NCI-H82 (cell line): ENCODE measurements at regions not wholly inside any gene's neighbourhood (a gene's known extent, or its start where the extent isn't known, plus 50 kb on each side); places are given as distances from the start of the nearest gene placed in this dataset.

Source experiments
- DNase-seq: peaks from one replicate; lab custom pipeline; 2025; lab: John Stamatoyannopoulos, UW

DNA sequence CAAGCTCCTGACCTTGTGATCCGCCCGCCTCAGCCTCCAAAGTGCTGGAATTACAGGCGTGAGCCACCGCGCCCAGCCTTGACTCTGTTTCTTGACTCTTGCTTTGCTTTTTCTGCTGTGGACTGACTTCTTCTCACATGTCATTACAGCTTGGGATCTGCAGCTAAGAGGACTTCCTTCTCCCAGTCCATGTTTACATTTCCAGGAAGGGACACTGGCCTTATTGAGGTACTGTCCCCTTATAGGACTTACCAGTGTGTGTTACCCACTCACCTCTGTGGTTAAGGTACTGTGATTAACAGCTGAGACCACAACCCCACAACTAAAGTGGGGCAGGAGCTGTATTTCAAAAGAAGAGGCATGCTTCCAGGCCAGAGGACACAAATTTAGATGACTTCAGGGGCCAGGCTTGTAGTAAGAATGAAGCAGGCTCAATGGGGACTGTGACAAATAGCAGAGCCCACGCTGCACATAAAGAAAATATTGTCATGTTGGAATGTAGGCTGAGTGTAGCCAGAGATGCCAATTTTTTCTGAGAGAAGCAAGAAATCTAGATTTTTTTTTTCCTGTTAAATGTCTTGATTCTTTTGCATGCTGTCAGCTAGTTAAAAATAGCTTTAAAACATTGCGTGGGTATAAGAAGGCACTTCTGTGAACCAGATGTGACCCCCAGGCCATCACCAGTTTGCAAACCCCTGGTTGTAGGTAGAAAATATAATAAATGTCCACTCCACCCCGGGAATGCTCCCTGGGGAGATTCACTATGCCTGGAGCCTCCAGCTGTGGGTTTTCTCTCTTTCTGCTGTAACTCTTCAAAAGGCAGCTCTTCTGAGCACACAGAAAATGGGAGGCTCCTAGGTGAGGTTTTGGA lies 75.0 kb downstream of the PTPDC1 start:
- no peak for DNase-seq

DNA sequence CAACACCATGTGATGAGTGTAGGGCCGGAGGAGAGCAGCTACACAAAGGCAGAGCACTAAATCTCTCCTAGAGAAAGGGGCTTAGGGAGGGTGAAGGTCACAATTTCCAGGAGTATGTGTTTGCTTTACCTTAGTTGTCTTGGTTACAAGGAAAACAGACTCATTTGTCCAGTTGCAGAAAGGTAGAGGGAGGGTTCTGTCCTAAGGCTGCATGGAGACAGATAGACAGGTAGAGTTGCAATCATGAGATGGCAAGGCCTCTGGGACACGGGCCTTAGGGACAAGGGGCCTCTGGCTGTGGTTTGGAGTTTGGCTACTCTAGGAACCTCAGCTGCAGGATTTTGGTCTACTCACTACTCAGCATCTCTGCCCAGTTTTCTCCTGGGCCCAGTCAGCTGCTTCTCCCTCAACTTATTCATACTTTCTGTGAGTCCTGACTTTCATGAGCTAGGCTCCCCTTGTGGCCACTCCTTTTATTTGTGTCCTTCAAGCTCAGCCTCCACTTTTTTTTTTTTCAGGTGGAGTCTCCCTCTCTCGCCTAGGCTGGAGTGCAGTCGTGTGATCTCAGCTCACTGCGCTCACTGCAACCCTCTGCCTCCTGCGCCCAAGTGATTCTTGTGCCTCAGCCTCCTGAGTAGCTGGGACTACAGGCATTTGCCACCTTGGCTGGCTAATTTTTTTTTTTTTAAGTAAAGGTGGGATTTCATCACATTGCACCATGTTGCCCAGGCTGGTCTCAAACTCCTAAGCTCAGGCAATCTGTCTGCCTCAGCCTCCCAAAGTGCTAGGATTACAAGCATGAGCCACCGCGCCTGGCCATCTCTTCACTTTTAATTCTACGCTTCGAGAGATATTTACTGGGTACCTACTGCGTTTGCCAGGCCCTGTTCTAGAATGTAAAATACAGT lies 76.6 kb downstream of the PTPDC1 start:
- DNase-seq = no peak

DNA sequence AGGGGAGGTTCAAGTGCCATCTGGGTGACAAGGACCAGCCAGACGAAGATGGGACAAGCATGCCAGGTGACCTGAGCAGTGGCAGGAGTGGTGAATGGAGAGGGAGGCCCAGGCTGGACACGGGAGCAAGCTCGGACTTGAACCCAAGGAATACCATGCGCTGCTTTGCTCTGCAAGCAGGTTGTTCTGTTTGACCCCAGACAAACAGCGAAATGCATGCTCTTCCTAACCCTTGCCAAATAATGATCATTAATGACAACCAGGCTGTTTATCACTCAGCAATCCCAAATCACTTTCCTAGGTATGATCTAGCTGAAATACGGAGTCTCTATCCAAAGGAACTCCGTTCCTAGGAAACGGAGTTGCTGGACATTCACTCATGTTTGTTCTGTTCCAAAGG lies 77.4 kb downstream of the PTPDC1 start:
- no peak for DNase-seq

DNA sequence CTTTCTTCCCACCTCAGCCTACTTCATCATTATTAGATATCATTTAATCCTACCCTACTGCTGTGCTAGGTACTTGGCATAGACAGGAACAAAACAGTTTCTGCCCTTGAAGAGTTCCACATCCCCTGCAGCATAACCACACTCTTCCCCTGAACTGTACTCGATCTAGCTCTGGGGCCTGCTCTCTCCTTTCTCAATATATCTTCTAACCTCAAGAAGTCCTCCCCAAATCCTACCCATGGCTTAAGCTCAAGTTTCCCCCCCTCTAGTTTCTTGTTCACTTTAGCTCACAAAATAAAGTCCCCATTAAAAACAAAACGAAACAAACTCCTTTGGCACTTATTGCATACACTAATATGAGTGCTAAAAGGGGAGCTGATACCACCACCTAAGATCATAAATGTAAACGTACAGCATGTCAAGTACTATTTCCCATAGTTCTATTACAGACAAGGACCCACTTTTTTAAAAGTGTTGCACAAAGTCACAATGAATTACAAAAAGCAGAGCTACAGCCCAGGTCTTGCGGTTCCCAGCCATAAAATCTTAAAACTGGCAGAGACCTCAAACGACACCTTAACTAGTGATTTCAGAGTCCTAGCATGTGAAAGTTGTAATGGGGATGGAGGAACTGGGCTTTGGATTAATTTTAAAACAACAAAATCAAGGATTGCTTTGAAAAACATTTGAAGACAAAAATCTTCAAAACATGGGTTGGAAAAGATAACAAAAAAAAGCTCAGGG lies 80.7 kb downstream of the PTPDC1 start:
- DNase-seq = peak; percentile 13

DNA sequence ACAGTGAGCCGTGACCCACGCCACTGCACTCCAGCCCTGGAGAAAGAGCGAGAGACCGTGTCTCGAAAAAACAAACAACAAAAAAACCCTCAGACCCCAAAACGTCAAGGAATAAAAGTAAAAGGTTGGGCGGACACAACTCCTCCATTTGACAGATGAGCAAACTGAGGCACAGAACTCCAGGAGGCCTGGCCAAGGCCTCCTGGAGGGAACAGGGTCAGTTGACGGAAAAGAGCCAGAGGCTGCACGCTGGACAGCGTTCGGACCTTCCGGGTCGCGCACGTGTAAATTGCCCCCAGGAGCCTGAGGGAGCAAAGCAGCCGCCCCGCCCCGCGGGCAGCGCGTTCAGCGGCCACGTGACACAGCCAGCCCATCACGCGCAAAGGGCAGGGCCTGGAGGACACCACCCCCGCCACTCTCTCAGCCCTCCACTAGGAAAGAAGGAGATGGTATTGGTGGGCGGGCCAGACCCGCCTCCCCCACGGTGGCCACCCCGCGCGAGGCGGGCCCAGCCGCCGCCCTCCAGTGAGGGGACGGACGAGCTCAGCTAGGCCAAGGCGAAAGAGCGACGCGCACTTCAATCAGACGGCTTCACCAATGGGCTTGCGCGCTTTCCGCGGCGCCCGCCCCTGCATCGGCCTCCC lies 81.5 kb downstream of the PTPDC1 start:
- peak; percentile 99 for DNase-seq

DNA sequence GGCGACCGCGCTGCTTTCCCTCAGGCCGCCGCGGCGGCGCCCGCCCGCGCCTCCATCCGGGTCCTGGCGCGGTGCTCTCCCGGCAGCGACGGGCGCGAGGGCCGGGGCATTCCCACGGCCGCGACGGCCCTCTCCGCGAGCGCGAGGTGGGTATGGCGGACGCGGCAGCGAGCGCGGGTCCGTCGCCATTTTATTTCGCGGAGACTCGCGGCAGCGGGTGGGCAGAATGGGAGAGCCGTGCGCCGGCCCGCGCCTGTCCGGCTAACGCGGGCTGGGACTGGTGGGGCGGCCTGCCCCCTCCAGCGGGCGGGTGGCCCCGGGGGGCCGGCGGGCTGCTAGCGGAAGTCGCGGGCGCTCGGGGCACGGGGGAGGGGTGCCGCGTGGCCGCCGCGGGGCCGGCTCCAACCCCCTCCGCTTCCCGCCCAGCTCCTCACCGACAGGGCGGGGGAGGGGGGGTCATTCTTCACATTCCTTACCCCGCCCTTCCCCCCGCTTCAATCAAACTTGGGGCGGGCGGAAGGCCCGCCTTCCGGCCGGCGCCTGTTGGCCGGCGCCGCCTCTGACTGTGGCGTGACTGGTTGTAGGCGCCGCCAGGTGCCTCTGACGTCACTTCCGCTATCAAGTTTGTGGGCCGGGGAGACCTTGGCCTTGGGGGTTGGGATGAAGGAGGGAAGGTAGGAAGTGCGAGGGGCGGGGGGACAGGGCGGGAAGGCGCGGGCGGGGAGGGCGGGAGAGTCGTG lies 82.1 kb downstream of the PTPDC1 start:
- DNase-seq = peak; percentile 99

DNA sequence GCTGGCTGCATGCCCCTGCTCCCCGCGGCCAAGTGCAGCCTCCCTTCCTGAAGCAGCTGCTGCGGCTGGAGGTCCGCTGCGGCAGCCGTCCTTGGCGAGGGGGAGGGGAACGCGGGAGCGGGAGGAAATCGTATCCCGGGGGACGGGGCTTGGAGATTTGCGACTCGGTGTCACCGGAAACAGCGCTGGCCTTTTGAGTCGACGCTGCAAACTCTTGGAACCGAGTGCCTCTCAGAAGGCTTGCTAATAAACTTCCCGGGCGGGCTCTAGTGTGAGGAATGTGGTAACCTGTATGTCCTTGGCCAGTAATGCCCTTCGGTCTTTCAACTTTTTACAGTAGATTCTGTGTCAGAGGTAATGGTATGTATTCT lies 82.7 kb downstream of the PTPDC1 start:
- no peak for DNase-seq

DNA sequence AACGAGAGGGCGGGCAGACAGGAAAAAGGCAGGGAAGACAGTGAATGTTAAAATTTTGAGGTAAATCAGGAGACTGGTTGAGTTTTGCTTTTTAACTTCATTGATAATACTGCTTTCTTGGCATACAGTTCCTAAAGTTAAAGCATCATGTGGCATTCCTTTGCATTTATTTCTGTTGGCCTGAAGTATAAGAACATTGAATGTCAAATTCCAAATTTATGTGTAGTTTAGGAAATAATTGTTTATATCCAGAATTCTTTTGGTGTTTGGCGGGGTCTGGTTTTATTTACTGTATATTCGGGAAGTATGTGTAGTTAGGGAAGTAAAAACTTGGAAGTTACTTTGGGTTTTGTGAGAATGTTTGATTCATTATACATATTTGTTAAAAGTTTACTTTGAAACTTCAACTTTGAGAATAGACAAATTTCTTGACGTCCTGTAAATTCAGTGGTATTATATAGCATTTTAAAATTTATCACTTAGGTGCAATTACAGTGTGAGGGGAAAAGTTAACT lies 83.2 kb downstream of the PTPDC1 start:
- no peak for DNase-seq

DNA sequence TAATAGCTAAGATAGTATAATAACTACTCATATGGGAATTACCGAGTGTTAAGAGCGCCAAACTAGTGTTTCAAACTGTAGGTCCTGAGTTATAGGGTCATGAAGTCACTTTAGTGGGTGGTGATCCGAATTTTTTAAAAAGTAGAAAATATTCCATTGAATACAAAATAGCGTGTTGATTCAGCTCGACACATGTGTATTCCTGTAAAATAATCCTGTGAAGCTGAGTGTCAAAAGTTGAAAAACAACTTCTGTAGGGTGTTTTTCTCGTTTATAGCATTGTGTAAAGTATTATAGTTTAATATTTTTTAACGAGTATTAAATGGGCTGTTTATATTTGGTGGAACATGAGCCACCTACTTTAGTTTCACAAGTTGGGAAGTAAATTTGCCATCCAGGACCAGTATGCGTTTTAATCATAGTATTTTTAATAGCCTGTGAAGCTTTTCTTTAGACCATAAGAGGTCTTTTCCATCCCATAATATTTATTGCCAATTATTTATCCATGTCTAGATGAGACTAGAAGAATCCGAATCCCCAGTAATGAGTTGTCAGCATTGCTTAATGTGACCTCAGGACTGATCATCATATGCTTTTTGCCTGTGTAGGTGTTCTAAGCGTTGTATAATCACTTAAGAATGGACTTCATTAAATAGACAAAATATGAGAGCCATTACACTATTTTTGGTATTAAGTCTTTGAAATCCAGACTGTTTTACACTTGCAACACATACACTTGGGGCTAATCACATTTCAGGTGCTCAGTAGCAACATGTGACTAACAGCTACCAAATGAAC lies 84.1 kb downstream of the PTPDC1 start:
- no peak for DNase-seq

DNA sequence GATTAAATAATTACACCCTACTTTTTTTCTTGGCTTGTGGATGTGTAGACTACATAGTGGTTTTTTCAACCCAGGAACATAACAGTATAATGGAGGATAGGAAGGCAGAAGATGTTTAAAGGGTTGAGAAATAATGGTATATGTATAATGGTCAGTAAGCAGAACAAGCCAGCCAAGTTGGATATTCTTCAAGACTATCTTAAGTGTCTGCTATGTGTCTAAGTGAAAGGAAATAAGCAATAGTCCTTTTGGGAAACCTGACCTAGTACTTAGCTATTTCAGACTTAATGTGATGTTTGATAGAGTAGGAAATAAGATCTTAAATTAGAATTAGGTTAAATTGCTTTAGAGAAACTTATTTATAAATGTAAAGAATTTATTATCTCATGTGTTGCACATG lies 85.7 kb downstream of the PTPDC1 start:
- DNase-seq = no peak

DNA sequence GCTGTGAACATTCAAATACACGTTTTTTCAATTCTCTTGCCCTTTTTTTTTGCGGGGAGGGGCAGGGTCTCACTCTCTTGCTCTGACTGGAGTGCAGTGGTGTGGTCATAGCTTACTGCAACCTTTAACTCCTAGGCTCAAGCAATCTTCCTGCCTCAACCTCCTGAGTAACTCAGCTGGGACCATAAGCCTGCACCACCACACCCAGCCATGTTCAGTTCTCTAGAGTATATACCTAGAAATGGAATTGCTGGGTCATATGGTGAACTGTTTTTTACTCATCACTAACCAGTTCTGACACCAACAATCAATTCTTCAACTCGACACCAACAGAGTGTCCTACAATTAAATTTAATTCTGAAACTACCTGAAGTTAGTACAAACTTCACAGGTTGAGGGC lies 85.5 kb upstream of the ZNF169 start:
- DNase-seq = no peak

DNA sequence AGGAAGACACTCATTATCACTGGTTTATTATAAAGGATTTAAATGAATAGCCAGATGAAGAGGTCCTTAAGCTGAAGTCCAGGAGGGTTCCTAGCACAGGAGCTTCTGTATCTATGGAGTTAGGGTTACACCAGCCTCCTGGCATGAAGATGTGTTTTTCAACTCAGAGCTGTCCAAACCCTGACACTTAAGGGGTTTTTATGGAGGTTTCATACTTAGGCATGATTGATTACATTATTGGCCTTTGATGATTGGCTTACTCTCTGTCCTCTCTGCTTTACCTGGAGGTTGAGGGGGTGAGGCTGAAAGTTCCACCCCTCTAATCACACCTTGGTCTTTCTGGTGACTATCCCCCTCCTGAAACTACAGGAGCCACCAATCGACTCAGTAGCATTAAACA lies 84.9 kb upstream of the ZNF169 start:
- DNase-seq = no peak

DNA sequence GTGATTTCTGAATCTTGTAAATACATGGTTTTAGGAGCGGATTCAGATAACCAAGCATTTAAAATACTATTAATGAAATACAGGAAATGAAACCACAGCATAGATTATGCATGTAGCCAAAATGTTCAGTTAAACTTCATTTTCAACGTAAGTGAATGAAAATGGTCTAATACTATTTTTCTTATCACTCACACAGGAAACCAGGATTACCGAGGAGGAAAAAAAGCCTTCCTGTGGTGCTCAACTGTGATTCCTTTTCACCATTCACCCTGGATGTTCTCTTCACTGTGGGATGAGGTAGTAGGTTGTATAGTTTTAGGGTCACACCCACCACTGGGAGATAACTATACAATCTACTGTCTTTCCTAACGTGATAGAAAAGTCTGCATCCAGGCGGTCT lies 83.4 kb upstream of the ZNF169 start:
- no peak for DNase-seq

DNA sequence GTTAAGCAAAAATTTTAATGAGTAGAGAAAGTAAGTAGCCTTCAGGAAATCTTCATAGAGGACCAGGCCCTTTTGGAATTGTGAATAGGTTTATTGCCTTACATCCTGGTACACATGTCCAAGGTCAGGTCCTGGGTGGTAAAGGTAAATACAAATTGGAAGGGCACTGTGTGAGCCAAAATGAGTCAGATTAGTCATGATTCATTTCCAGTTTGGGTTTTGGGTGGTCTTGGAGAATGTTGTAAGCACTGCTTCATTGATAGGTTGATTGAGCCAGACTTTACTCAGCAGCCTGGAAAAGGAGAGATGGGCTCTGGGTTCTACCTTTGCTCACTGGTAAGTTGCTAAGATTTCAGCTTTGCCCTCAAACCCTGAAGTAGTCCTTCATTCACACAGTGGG lies 82.5 kb upstream of the ZNF169 start:
- no peak for DNase-seq

DNA sequence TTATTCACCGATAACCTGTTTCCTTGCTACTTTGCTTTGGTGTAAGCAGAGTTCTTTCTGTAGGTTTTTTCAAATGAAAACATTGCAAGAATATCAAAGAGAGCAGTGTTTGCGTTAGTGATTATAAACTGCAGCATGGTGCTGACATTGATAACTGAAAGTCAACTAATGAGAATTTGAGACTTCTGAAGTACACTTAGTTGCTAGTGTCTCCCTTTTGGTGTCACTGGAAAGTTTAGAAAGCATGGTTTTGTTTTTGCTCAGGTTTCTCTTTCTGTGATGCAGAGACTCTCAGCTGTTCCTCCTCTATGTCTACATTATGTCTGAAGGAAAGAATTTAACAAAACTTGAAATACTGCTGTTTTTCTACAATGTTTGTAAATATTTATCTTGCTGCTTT lies 80.2 kb upstream of the ZNF169 start:
- DNase-seq = no peak

DNA sequence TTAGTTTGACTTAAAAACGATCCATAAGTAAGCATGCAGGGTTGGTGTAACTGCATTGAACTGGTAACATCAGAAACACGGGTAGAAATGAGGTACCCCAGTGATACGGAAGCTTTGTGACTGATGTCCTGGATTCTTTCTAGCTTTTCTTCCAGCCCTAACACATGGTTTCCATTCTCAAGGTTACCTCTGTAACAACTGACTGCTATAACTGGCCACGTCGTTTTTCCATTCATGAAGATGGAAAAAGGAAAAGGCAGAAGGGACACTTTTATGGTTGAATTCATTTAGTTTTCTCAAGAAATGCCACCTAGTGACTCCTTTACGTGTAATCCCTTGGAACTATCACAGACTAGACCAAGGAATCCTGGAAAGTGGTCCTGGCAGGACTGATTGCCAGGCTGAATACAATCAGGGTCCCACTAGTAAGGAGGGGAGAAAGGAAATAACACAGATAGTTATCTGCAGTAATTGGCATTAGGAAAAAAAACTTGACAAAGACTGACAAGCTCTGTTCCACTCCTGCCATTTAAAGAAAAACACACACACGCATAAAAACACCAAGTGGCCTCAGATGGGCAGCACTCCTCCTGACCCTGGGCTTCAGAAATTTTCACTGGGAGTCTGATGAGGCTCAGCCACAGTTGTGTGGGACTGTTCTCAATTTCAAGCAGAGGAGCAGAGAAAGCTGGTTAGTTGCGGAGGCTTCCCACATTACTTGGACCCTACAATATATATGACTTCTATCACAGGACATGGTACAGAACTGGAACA lies 77.5 kb upstream of the ZNF169 start:
- DNase-seq = peak; percentile 22

DNA sequence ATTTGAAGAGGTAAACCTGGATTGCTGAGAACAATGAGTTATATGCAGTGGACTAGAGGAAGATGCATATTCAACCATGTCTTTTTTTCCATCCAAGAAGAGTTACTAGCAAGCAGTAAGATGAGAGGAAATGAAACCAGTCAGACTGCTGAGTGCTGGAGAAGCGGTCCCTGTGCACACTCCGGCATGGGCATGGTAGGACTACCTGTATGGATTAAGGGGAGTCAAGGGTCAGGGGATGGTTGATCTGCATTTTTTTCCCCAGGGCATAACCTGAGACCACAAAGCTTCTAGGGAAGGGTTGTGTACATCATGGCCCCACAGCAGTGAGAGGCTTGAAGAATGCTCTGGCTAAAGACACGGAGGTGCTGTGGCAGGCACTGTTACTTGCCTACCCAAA lies 76.6 kb upstream of the ZNF169 start:
- DNase-seq = no peak

DNA sequence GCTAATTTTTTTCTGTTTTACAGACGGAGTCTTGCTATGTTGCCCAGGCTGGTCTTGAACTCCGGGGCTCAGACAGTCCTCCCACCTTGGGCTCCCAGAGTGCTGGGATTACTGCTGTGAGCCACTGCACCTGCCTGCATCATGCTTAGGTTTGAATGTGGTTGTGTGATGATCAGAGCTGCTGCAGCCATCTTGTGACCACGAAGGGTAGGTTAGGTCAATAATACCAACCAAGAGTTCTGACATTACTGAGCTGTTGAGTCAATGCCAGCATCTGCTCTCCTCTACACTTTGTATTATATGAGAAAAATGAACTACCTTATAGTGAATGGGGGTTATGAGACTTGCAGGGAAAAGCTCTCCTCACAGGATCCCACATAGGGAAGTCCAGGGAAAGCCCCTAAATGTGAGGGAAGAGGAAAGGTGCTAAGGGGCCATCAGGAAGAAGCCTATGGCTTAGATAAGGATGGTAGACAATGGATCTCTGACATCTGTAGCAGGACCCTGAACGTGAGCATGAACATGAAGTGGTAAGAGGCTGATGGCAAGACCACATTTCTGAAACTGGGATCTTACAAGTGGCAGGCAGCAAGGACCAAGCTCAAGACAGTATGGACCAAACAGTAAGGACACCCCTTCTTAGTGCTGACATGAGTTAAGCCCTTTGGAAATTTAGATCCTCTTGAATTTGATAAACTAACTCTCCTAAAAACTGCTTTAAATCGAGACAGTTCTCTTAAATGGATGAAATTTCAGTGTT lies 75.7 kb upstream of the ZNF169 start:
- DNase-seq = peak; percentile 22

DNA sequence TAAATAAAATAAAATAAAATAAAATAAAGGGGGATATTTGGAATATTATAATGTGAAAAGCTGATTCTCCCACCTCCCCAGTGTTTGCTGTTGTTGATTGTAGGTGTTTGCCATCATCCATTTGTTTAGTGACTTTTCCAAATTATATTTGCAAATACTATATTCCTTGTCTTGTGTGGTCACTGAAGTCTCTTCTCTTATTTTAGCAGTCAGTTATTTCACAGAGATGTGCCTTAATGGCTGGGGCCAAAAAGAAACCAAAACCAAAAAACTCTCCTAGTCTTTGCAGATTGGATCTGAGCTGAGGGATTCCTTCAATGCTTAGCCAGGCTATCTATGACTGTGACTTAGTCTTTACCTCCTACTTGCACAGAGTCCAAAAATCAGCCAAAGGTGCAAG lies 70.9 kb upstream of the ZNF169 start:
- no peak for DNase-seq
